SJSA1 (cell line): ENCODE measurements at regions not wholly inside any gene's neighbourhood (a gene's known extent, or its start where the extent isn't known, plus 50 kb on each side); places are given as distances from the start of the nearest gene placed in this dataset.

Source experiments
- DNase-seq, 2 experiments: peaks; one replicate each; pipeline ENCODE4 v3.0.0-alpha.2; 2015 to 2020; ENCODE audit warnings: low spot score in 2 of 2, low read depth in 1 of 2
- H3K27ac ChIP-seq: fragments of 250-450 bp; sonication (Bioruptor Pico); 2 replicates; pipeline ENCODE4 v1.5.1; 2020; ENCODE audit warnings: mild to moderate bottlenecking, moderate library complexity
- H3K27me3 ChIP-seq: fragments of 250-450 bp; sonication (Bioruptor Pico); replicated peaks from 2 replicates; pipeline ENCODE4 v1.5.1; 2020; ENCODE audit warnings: mild to moderate bottlenecking, moderate library complexity
- H3K36me3 ChIP-seq: fragments of 250-450 bp; sonication (Bioruptor Pico); 2 replicates; pipeline ENCODE4 v1.5.1; 2020; ENCODE audit warnings: mild to moderate bottlenecking
- H3K4me1 ChIP-seq: fragments of 250-450 bp; sonication (Bioruptor Pico); replicated peaks from 2 replicates; pipeline ENCODE4 v1.6.1; 2021; ENCODE audit warnings: mild to moderate bottlenecking
- H3K4me3 ChIP-seq: fragments of 250-450 bp; sonication (Bioruptor Pico); 2 replicates; pipeline ENCODE4 v1.5.1; 2020; ENCODE audit warnings: mild to moderate bottlenecking
- H3K9me3 ChIP-seq: fragments of 250-450 bp; sonication (Bioruptor Pico); replicated peaks from 2 replicates; pipeline ENCODE4 v1.5.1; 2020; ENCODE audit warnings: mild to moderate bottlenecking

- Histone ChIP-seq H3K27me3 (no peaks in the 10 kb centered on the region), H3K9me3 (0 out of 2 replicates have a peak, but pooled peaks cover 6% of the 10 kb centered on the region), H3K27ac (no peak overlapping the region), H3K36me3 (no peaks in the 10 kb centered on the region), H3K4me1 (no peaks in the 10 kb centered on the region), H3K4me3 (no peak overlapping the region)
- DNase-seq, result no peak
Observed at GRCh38 chr1:2943686-2944260, 77.5 kb upstream of the ACTRT2 start.

GRCh38 chr1:2944705-2945104 is 76.6 kb upstream of the ACTRT2 start:
- no peak overlapping the region for H3K27ac ChIP-seq
- H3K9me3 ChIP-seq, result 0 out of 2 replicates have a peak, but pooled peaks cover 6% of the 10 kb centered on the region
- H3K4me1 ChIP-seq, result no peaks in the 10 kb centered on the region
- H3K36me3 ChIP-seq, result no peaks in the 10 kb centered on the region
- no peak for DNase-seq
- H3K27me3 ChIP-seq, result no peaks in the 10 kb centered on the region
- no peak overlapping the region for H3K4me3 ChIP-seq

- DNase-seq, result no peak
Observed at GRCh38 chr1:2945821-2946231, 75.4 kb upstream of the ACTRT2 start.

GRCh38 chr1:2946291-2946690 is 75.0 kb upstream of the ACTRT2 start:
- Histone ChIP-seq H3K27ac (no peak overlapping the region), H3K4me1 (no peaks in the 10 kb centered on the region), H3K4me3 (no peak overlapping the region), H3K27me3 (no peaks in the 10 kb centered on the region), H3K36me3 (no peaks in the 10 kb centered on the region), H3K9me3 (0 out of 2 replicates have a peak, but pooled peaks cover 6% of the 10 kb centered on the region)
- no peak for DNase-seq

More at GRCh38 chr1:2945821-2946231, 75.4 kb upstream of the ACTRT2 start:
- no peak overlapping the region for H3K4me3 ChIP-seq
- 0 out of 2 replicates have a peak, but pooled peaks cover 6% of the 10 kb centered on the region for H3K9me3 ChIP-seq
- H3K27me3 ChIP-seq, result no peaks in the 10 kb centered on the region
- no peaks in the 10 kb centered on the region for H3K4me1 ChIP-seq
- H3K27ac ChIP-seq, result no peak overlapping the region
- H3K36me3 ChIP-seq, result no peaks in the 10 kb centered on the region

- no peaks in the 10 kb centered on the region for H3K27me3 ChIP-seq
- no peak overlapping the region for H3K27ac ChIP-seq
- H3K9me3 ChIP-seq, result 0 out of 2 replicates have a peak, but pooled peaks cover 6% of the 10 kb centered on the region
- H3K4me3 ChIP-seq, result no peak overlapping the region
- no peaks in the 10 kb centered on the region for H3K4me1 ChIP-seq
- H3K36me3 ChIP-seq, result no peaks in the 10 kb centered on the region
- no peak for DNase-seq
Observed at GRCh38 chr1:2946999-2947690, 74.1 kb upstream of the ACTRT2 start.

GRCh38 chr1:2948001-2948750 is 73.1 kb upstream of the ACTRT2 start:
- Histone ChIP-seq H3K4me1 (no peaks in the 10 kb centered on the region), H3K9me3 (0 out of 2 replicates have a peak, but pooled peaks cover 3% of the 10 kb centered on the region), H3K36me3 (no peaks in the 10 kb centered on the region), H3K4me3 (no peak overlapping the region), H3K27ac (no peak overlapping the region), H3K27me3 (no peaks in the 10 kb centered on the region)
- DNase-seq, result no peak

- no peaks in the 10 kb centered on the region for H3K4me1 ChIP-seq
Observed at GRCh38 chr1:2948751-2949680, 72.3 kb upstream of the ACTRT2 start.

GRCh38 chr1:2949966-2950925 is 71.0 kb upstream of the ACTRT2 start:
- H3K4me1 ChIP-seq, result no peaks in the 10 kb centered on the region
- no peaks in the 10 kb centered on the region for H3K27me3 ChIP-seq
- H3K27ac ChIP-seq, result no peak overlapping the region
- H3K9me3 ChIP-seq, result 0 out of 2 replicates have a peak, but pooled peaks cover under 1% of the 10 kb centered on the region
- H3K36me3 ChIP-seq, result no peaks in the 10 kb centered on the region
- DNase-seq, result no peak
- no peak overlapping the region for H3K4me3 ChIP-seq

More at GRCh38 chr1:2948751-2949680, 72.3 kb upstream of the ACTRT2 start:
- H3K4me3 ChIP-seq, result no peak overlapping the region
- H3K36me3 ChIP-seq, result no peaks in the 10 kb centered on the region
- H3K27me3 ChIP-seq, result no peaks in the 10 kb centered on the region
- H3K9me3 ChIP-seq, result 0 out of 2 replicates have a peak, but pooled peaks cover 3% of the 10 kb centered on the region
- H3K27ac ChIP-seq, result no peak overlapping the region
- no peak for DNase-seq

GRCh38 chr1:2950926-2951305 is 70.4 kb upstream of the ACTRT2 start:
- Histone ChIP-seq H3K27ac (no peak overlapping the region), H3K9me3 (no peaks in the 10 kb centered on the region), H3K4me3 (no peak overlapping the region), H3K36me3 (no peaks in the 10 kb centered on the region), H3K4me1 (no peaks in the 10 kb centered on the region), H3K27me3 (no peaks in the 10 kb centered on the region)
- no peak for DNase-seq

GRCh38 chr1:2951856-2952255 is 69.4 kb upstream of the ACTRT2 start:
- no peaks in the 10 kb centered on the region for H3K36me3 ChIP-seq

GRCh38 chr1:2952371-2952770 is 68.9 kb upstream of the ACTRT2 start:
- Histone ChIP-seq H3K27me3 (no peaks in the 10 kb centered on the region), H3K4me1 (no peaks in the 10 kb centered on the region), H3K4me3 (no peak overlapping the region), H3K36me3 (no peaks in the 10 kb centered on the region), H3K9me3 (no peaks in the 10 kb centered on the region), H3K27ac (no peak overlapping the region)
- DNase-seq, result no peak

More at GRCh38 chr1:2951856-2952255, 69.4 kb upstream of the ACTRT2 start:
- Histone ChIP-seq H3K27me3 (no peaks in the 10 kb centered on the region), H3K4me1 (no peaks in the 10 kb centered on the region), H3K9me3 (no peaks in the 10 kb centered on the region), H3K4me3 (no peak overlapping the region), H3K27ac (no peak overlapping the region)
- no peak for DNase-seq

- Histone ChIP-seq H3K27ac (no peak overlapping the region), H3K4me1 (no peaks in the 10 kb centered on the region), H3K36me3 (no peaks in the 10 kb centered on the region), H3K27me3 (no peaks in the 10 kb centered on the region), H3K4me3 (no peak overlapping the region), H3K9me3 (no peaks in the 10 kb centered on the region)
- DNase-seq, result no peak
Observed at GRCh38 chr1:2952992-2953391, 68.3 kb upstream of the ACTRT2 start.
